GM18861 (cell line): ENCODE measurements at regions not wholly inside any gene's neighbourhood (a gene's known extent, or its start where the extent isn't known, plus 50 kb on each side); places are given as distances from the start of the nearest gene placed in this dataset.

ENCODE experiments used
- ATAC-seq: cut with Tn5 transposase; IDR thresholded peaks from one replicate; pipeline ENCODE4 v1.9.1; 2021; ENCODE audit not compliant: unreplicated experiment

DNA sequence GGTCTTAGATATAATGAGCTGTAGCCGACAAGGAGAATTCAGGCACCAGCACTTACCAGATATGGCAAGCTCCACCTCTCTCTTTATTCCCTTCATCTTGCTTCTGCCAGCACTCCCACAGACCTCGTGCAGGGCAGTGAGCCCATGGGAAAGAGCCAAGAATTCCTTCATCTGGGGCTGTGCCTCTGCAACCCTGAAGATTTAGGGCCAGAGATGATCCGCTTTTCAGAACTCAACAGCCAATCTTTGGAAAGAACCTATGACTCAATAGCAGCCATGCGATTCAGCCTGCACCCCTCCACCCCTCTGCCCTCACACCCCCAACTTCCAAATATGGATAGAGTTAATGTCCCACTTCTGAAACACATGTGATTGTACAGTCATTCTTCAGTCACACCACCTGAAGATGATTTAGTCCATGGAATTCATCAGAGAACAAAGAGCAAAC is 533.7 kb upstream of the TNP1 start:
- ATAC-seq, result no peak

DNA sequence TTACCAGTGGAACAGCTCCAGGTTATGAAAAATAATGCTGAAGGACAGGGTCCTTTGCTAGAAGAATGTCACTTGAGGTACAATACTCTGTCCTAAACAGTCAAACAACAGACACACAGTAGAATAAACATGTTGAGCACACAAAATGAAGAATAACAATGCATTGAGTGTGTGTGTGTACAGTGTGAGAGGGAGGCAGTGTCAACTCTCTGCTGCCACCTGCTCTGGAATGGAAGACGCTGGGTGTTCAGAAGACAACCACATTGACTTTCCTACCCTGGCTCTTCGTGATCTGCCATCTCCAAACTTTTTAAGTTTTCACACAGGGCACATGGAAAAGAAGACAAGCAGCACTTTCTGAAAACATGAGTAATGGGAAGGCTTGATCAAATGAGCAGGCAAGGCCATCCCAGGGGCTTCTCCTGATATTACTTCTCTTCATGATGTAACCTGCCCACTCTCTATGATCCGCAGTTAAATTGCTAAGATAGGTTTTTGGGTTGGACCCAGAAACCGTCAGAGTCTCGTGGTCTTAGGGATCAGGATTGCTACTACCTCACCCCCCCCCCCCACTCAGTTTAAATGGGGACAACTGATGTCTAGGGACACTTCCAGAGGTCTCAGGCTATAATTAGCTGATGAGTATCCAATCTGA is 533.2 kb upstream of the TNP1 start:
- ATAC-seq, result no peak

GRCh38 chr2:217387776-217388387 is 528.0 kb upstream of the TNP1 start:
- ATAC-seq, result no peak

- no peak for ATAC-seq
These were observed 526.2 kb upstream of the TNP1 start for GRCh38 chr2:217386041-217386440.

DNA sequence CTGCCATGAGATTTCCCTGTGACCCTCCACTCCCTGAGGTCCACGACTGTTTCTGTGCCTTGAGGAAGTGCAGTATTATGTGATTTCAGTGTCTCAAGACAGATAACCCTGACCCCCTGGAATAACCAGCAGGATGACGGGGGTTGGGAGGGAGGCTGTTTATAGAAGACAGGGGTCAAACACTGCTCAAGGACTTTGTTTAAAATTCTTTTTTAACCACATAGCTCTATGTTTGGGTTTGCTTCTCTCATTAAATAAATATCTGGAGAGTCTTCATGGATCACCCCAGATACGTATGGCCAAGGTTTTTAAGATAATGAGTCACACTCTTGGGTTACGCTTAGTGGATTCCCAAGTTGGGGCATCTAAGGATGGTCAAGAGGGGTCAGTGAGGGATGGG is 523.8 kb upstream of the TNP1 start:
- ATAC-seq, result no peak

DNA sequence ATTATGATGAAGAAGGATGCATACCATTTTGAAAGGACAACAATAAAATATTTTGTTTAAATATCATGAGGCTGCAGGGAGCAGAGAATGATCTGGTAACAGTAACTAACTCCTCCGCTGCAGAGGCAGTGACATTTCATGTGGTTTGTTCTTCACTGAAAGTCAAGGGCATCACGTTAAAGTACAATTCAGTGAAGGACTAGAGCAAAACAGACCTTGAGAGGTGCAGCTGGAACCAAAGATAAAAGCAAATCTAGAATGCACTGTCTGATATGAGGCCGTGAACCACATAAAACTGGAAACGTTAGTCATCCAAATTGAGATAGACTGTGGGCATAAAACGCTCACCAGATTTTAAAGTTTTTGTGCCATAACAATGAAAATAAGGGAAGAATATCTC is 522.9 kb upstream of the TNP1 start:
- ATAC-seq, result no peak

- ATAC-seq, result no peak
These were observed 519.9 kb upstream of the TNP1 start for GRCh38 chr2:217379807-217380206.

GRCh38 chr2:217372794-217373193 is 512.9 kb upstream of the TNP1 start:
- ATAC-seq, result no peak

DNA sequence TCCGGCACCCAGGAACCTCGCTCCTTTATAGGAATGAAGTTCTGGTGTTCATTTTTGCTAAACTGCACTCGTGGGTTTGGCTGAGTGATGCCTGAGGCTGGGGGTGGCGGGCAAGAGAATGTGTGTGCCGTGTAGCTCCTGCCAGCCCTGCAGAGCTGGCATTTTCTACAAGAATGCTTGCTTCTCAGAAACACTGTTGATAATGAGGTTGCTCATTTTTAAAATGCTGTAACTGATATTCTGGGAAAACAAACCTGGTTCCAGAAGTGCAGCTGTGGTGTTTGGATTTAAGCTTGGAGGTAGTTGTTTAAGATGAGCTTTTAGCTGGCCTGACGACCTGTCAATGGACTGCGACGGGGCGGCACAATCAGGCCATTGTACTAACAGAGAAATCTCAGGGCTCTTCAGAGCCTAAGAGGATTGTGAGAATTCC is 511.9 kb upstream of the TNP1 start:
- no peak for ATAC-seq

DNA sequence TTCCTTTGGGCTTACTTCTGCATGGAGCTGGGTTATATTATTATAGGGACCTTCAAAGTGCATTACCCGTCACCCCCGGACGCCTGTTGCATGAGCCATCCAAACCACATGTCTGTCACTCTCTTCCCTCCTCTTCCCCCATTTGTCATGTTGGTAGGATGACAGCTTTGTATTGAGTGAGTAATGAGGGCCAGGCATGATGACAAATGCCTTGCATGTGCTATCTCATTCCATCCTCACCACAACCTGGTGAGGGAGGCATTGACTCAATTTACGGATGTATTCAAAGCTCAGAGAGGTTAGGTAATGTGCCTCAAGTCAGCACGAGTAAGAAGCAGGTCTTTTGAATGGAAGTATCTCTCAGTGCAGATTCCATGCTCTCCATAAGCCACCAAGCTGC is 510.5 kb upstream of the TNP1 start:
- no peak for ATAC-seq

GRCh38 chr2:217367464-217367863 is 507.6 kb upstream of the TNP1 start:
- no peak for ATAC-seq

DNA sequence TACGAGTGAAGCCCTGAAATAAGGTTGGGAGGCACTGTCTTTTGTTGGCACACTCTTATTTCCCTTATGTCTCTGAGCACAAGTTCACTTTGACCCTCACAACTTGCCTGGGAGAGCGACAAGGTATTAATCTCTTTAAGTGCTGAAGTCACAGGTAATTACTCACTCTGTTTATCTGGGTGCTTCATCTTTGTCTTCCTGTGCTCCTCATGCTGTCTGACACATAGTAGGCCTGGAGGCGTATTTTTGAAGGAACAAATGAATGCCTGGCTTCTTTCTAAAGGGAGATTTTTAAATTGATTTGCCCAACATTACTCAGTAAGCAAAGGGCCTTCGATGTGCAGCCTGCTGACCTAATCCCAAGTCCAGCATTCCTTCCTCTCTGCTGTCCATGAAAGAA is 507.1 kb upstream of the TNP1 start:
- no peak for ATAC-seq

DNA sequence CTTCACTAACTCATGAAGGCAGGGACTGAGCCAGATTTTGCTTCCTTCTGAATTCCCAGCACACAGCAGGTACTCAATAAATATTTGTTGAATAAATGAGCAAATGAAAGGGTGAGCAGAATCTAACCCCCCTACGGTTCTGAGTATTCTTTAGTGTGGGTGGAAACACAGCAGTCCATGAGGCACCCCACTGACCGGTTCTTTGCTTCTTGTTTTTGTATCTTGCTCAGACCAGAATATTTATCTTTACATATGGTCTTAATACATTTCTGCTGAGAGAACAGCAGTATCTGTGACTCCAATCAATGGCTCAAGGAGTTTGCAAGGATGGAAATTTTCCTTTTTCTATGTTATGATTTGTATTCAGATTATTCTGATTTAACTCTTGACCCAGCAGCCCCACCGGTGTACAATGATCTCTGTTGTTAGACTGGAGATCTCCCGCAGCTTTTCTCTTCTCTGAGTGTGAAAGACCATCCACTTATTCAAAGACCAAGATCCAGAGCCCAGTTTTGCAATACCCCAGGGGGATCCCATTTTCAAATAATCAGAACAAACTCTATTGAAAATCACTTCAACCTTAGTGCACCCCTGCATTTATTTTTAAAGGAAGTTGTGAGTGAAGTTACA is 506.5 kb upstream of the TNP1 start:
- no peak for ATAC-seq

- no peak for ATAC-seq
These were observed 505.8 kb upstream of the TNP1 start for GRCh38 chr2:217365656-217366055.

DNA sequence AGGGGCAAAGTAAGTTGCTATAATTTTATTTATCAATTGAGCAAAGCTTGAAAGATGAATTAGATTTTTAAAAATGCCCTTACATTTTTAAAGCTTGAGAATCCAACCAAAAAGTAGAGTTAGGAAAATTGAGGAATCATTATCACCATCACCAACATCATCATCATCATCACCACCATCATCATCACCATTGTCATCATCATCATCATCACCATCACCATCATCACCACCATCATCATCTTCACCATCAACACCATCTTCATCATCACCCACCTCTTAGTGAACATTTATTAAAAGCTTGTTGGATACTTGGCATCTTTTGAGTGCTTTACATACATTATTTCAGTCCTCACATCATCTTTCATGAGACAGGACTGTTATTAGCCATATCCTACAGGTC is 504.4 kb upstream of the TNP1 start:
- ATAC-seq, result no peak

GRCh38 chr2:217363470-217363869 is 503.6 kb upstream of the TNP1 start:
- no peak for ATAC-seq

DNA sequence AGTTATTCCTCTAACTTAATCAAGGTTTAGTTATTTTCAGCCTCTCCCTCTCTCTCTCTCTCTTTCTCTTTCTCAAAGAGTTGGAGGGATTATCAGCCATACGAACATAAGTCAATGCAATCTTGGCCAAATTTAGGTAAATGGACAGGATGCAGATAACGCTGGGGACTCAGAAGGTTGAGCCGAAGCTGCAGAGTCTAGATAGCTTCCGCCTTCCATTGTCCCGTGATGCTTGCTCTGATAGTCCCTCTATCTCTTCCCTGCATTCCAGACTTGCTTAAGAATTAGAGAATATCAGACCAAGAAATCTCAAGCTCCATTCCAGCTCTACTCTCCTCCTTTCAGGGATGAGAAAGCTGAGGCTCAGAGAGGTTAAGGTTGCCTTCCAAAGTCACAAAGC is 502.8 kb upstream of the TNP1 start:
- no peak for ATAC-seq

DNA sequence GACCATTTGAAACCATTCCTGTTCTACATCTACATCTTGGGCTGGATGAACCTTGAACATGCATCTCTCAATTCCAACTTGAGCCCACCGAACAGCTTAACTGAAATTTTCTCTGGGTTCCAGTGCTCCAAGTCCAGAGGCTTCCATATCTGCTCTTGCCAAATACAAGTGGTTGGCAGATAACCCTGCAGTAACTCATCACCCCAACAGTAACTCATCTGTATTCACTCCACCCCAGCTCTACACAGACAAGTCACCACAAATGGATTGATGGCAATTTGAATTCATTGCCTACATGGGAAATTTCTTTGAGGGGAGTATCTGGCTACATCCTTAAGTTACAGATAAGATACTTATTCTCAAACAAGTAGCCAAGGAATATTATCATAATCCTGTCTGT is 502.4 kb upstream of the TNP1 start:
- no peak for ATAC-seq

GRCh38 chr2:217361483-217361880 is 501.6 kb upstream of the TNP1 start:
- no peak for ATAC-seq

GRCh38 chr2:217360781-217361482 is 501.1 kb upstream of the TNP1 start:
- ATAC-seq, result no peak

- no peak for ATAC-seq
These were observed 500.2 kb upstream of the TNP1 start for GRCh38 chr2:217360111-217360510.
